ENCODE measurements at regions not wholly inside any gene's neighbourhood (a gene's known extent, or its start where the extent isn't known, plus 50 kb on each side); places are given as distances from the start of the nearest gene placed in this dataset.

GRCh38 chr6:17227403-17227802 lies 53.8 kb upstream of the RBM24 start:
- DNase-seq = no peak

All from eye (tissue), 1 donor.